Muscle of back (tissue), 3 donors: ENCODE measurements at regions not wholly inside any gene's neighbourhood (a gene's known extent, or its start where the extent isn't known, plus 50 kb on each side); places are given as distances from the start of the nearest gene placed in this dataset.

ENCODE experiments used
- DNase-seq, 3 donors: peaks; one replicate each; pipeline versions ENCODE4 v3.0.0 to v3.0.0-alpha.2; 2013

- no peak for DNase-seq
These were observed 583.1 kb upstream of the SEL1L start for GRCh38 chr14:82116721-82117120.

- no peak for DNase-seq
These were observed 589.0 kb upstream of the SEL1L start for GRCh38 chr14:82122655-82123054.

GRCh38 chr14:82124511-82124910, 590.9 kb upstream of the SEL1L start:
- DNase-seq: no peak

GRCh38 chr14:82126006-82126405, 592.4 kb upstream of the SEL1L start:
- DNase-seq: no peak

- peak in 2 of 3 donors; percentile 15 to 18 for DNase-seq
These were observed 600.8 kb upstream of the SEL1L start for GRCh38 chr14:82134411-82134810.

GRCh38 chr14:82138431-82138830, 604.8 kb upstream of the SEL1L start:
- no peak for DNase-seq

- DNase-seq: no peak
These were observed 613.2 kb upstream of the SEL1L start for GRCh38 chr14:82146846-82147245.

GRCh38 chr14:82153689-82154088, 620.0 kb upstream of the SEL1L start:
- DNase-seq: no peak

GRCh38 chr14:82159624-82160023, 626.0 kb upstream of the SEL1L start:
- DNase-seq: peak in 1 of 3 donors; percentile 11

- no peak for DNase-seq
These were observed 646.5 kb upstream of the SEL1L start for GRCh38 chr14:82180139-82180538.

- no peak for DNase-seq
These were observed 649.0 kb upstream of the SEL1L start for GRCh38 chr14:82182646-82183045.

- DNase-seq: no peak
These were observed 657.1 kb upstream of the SEL1L start for GRCh38 chr14:82190742-82191141.

GRCh38 chr14:82192387-82192786, 658.7 kb upstream of the SEL1L start:
- no peak for DNase-seq

GRCh38 chr14:82223276-82223675, 689.6 kb upstream of the SEL1L start:
- no peak for DNase-seq

GRCh38 chr14:82224610-82225009, 691.0 kb upstream of the SEL1L start:
- DNase-seq: no peak

- no peak for DNase-seq
These were observed 697.1 kb upstream of the SEL1L start for GRCh38 chr14:82230748-82231147.

- DNase-seq: no peak
These were observed 705.0 kb upstream of the SEL1L start for GRCh38 chr14:82238649-82239048.

GRCh38 chr14:82239223-82239622, 705.6 kb upstream of the SEL1L start:
- DNase-seq: peak in 1 of 3 donors; percentile 5

- DNase-seq: no peak
These were observed 711.1 kb upstream of the SEL1L start for GRCh38 chr14:82244791-82245190.

GRCh38 chr14:82251494-82251893, 717.8 kb upstream of the SEL1L start:
- no peak for DNase-seq

GRCh38 chr14:82270286-82270685, 736.6 kb upstream of the SEL1L start:
- DNase-seq: no peak

- no peak for DNase-seq
These were observed 765.2 kb upstream of the SEL1L start for GRCh38 chr14:82298811-82299210.

GRCh38 chr14:82309199-82309598, 775.5 kb upstream of the SEL1L start:
- DNase-seq: no peak

- DNase-seq: peak in 2 of 3 donors; percentile 11 to 30
These were observed 780.2 kb upstream of the SEL1L start for GRCh38 chr14:82313889-82314288.

- DNase-seq: no peak
These were observed 794.8 kb upstream of the SEL1L start for GRCh38 chr14:82328442-82328841.
